Left renal cortex interstitium (tissue), 4 donors: ENCODE measurements at regions not wholly inside any gene's neighbourhood (a gene's known extent, or its start where the extent isn't known, plus 50 kb on each side); places are given as distances from the start of the nearest gene placed in this dataset.

Experiments used
- DNase-seq, 4 donors: peaks; one replicate each; pipeline ENCODE4 v3.0.0-alpha.2; 2013; ENCODE audit warnings: low read depth in 4 of 4, low spot score in 2 of 4, missing footprints in 1 of 4

GRCh38 chr5:58211441-58211840 is 248.4 kb downstream of the PLK2 start:
- DNase-seq: no peak

- DNase-seq: no peak
These were observed 251.2 kb downstream of the PLK2 start for GRCh38 chr5:58208674-58209073.

- no peak for DNase-seq
These were observed 252.8 kb downstream of the PLK2 start for GRCh38 chr5:58207076-58207475.

GRCh38 chr5:58204966-58205365 is 254.9 kb downstream of the PLK2 start:
- DNase-seq: no peak

GRCh38 chr5:58202941-58203444 is 256.9 kb downstream of the PLK2 start:
- no peak for DNase-seq

- no peak for DNase-seq
These were observed 257.8 kb downstream of the PLK2 start for GRCh38 chr5:58201922-58202648.

GRCh38 chr5:58200451-58200850 is 259.4 kb downstream of the PLK2 start:
- no peak for DNase-seq

- DNase-seq: no peak
These were observed 260.8 kb downstream of the PLK2 start for GRCh38 chr5:58199087-58199486.

GRCh38 chr5:58198330-58198729 is 261.6 kb downstream of the PLK2 start:
- no peak for DNase-seq

GRCh38 chr5:58197875-58198274 is 262.0 kb downstream of the PLK2 start:
- no peak for DNase-seq

GRCh38 chr5:58191443-58191842 is 268.4 kb downstream of the PLK2 start:
- DNase-seq: no peak

GRCh38 chr5:58188262-58188651 is 271.6 kb downstream of the PLK2 start:
- DNase-seq: no peak

- DNase-seq: no peak
These were observed 272.2 kb downstream of the PLK2 start for GRCh38 chr5:58187432-58188261.

GRCh38 chr5:58185801-58186200 is 274.1 kb downstream of the PLK2 start:
- DNase-seq: no peak

- no peak for DNase-seq
These were observed 274.5 kb downstream of the PLK2 start for GRCh38 chr5:58185397-58185796.

- DNase-seq: no peak
These were observed 275.0 kb downstream of the PLK2 start for GRCh38 chr5:58184910-58185309.

- no peak for DNase-seq
These were observed 276.1 kb downstream of the PLK2 start for GRCh38 chr5:58183786-58184085.

GRCh38 chr5:58183078-58183785 is 276.7 kb downstream of the PLK2 start:
- DNase-seq: no peak

- no peak for DNase-seq
These were observed 277.5 kb downstream of the PLK2 start for GRCh38 chr5:58182287-58182841.

GRCh38 chr5:58181578-58182286 is 278.2 kb downstream of the PLK2 start:
- DNase-seq: no peak

- DNase-seq: no peak
These were observed 286.9 kb downstream of the PLK2 start for GRCh38 chr5:58172946-58173345.
